OCI-LY7 (cell line): ENCODE measurements at regions not wholly inside any gene's neighbourhood (a gene's known extent, or its start where the extent isn't known, plus 50 kb on each side); places are given as distances from the start of the nearest gene placed in this dataset.

ENCODE experiments used
- BruUV-seq: library from RNA; stranded (reverse); fragments of 400-500 nt; replicated peaks from 2 replicates; lab custom pipeline; 2021; lab: Mats Ljungman, UMichigan
- CTCF ChIA-PET: fragments of 300-600 bp; sonication (Branson Sonifier 250); formaldehyde crosslinking; loops from one replicate; lab custom pipeline; 2022; ENCODE audit warnings: antibody characterized with exemption; ENCODE audit not compliant: unreplicated experiment; lab: Charles Lee
- POLR2A ChIA-PET: fragments of 300-600 bp; sonication (Branson Sonifier 250); formaldehyde crosslinking; loops from one replicate; lab custom pipeline; 2022; ENCODE audit warnings: antibody characterized with exemption; lab: Charles Lee
- DNase-seq: peaks from one replicate; pipeline ENCODE4 v3.0.0-alpha.2; 2015; ENCODE audit warnings: low spot score
- H2AFZ ChIP-seq: fragments of 200-600 bp; sonication (generic), shearing (Covaris generic); 2 replicates; pipeline ENCODE4 v1.6.1; 2014; ENCODE audit warnings: mild to moderate bottlenecking, antibody characterized with exemption, low read length, moderate library complexity
- H3K27ac ChIP-seq: fragments of 200-600 bp; sonication (generic); 2 replicates; pipeline ENCODE4 v1.5.1; 2014; ENCODE audit warnings: mixed run types, low read depth, mild to moderate bottlenecking, moderate library complexity, low read length, inconsistent platforms; ENCODE audit not compliant: poor library complexity, severe bottlenecking
- H3K36me3 ChIP-seq: fragments of 200-600 bp; sonication (generic); 2 replicates; pipeline ENCODE4 v1.6.1; 2014; ENCODE audit warnings: mild to moderate bottlenecking, antibody characterized with exemption, low read length, moderate library complexity, mixed read lengths; ENCODE audit not compliant: insufficient read depth
- H3K4me1 ChIP-seq: fragments of 200-600 bp; sonication (generic); 2 replicates; pipeline ENCODE4 v1.5.1; 2014; ENCODE audit warnings: mild to moderate bottlenecking, low read length; ENCODE audit not compliant: insufficient read depth, poor library complexity, severe bottlenecking
- H3K4me2 ChIP-seq: fragments of 200-600 bp; sonication (generic); 2 replicates; pipeline ENCODE4 v1.6.1; 2014; ENCODE audit warnings: mild to moderate bottlenecking, low read length
- H3K4me3 ChIP-seq: fragments of 200-600 bp; sonication (generic); 2 replicates; pipeline ENCODE4 v1.5.1; 2014; ENCODE audit warnings: mild to moderate bottlenecking, low read depth, low read length; ENCODE audit not compliant: poor library complexity, severe bottlenecking
- H3K79me2 ChIP-seq: fragments of 200-600 bp; sonication (generic); 2 replicates; pipeline ENCODE4 v1.6.1; 2016; ENCODE audit warnings: low read depth, mild to moderate bottlenecking, low read length, moderate library complexity, mixed read lengths; ENCODE audit not compliant: insufficient read depth
- H3K9me2 ChIP-seq: fragments of 200-600 bp; sonication (generic); 2 replicates; pipeline ENCODE4 v1.6.1; 2016; ENCODE audit warnings: mild to moderate bottlenecking, low read length, mixed read lengths; ENCODE audit not compliant: insufficient read depth
- H3K9me3 ChIP-seq: fragments of 200-600 bp; sonication (generic); 2 replicates; pipeline ENCODE4 v1.6.1; 2014; ENCODE audit warnings: mild to moderate bottlenecking, mixed run types, low read length, mixed read lengths
- H4K20me1 ChIP-seq: fragments of 200-600 bp; sonication (generic); 2 replicates; pipeline ENCODE4 v1.6.1; 2014; ENCODE audit warnings: mild to moderate bottlenecking, antibody characterized with exemption, low read length, moderate library complexity, mixed read lengths; ENCODE audit not compliant: insufficient read depth
- EZH2phosphoT487 ChIP-seq: fragments of 200-600 bp; sonication (generic); IDR thresholded peaks from 2 replicates; pipeline ENCODE4 v1.6.1; 2018; ENCODE audit warnings: low read depth, borderline replicate concordance, mild to moderate bottlenecking, mixed run types, antibody characterized with exemption, low read length, moderate library complexity, mixed read lengths
- intact Hi-C: fragments of 100-400 bp; cut with micrococcal nuclease; formaldehyde crosslinking; loops from one replicate; pipeline ENCODE4 v1.10.0; 2022; ENCODE audit not compliant: unreplicated experiment
- TF ChIP-seq, protein P1 (sequence below): fragments of 200-600 bp; sonication (generic); conservative IDR thresholded peaks from 2 replicates; pipeline ENCODE4 v1.5.1; 2014; ENCODE audit warnings: mild to moderate bottlenecking, antibody characterized with exemption, low read length, moderate library complexity, mixed read lengths

DNA sequence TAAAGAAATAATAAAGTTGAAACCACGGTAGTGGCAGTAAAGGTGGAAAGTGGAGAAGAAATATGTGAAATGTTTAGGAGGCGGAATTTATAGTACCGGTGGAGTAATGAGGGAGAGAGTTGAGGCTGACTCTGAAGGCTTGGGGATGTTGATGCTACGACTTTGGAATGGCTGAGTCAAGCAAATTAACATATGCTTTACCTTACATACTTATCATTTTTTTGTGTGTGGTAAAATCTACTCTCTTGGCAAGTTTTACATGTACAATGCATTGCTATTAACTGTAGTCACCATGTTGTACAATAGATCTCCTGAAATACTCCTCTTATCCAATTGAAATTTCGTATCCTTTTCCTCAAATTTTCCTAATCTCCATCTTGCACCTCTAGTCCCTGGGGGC lies 179.0 kb downstream of the TAF11L14 start:
- Histone ChIP-seq H3K9me3 (no peaks in the 10 kb centered on the region), H3K4me3 (no peak overlapping the region), H3K4me1 (no peaks in the 10 kb centered on the region), H2AFZ (no peak overlapping the region), H3K27ac (no peak overlapping the region), H3K36me3 (no peaks in the 10 kb centered on the region), H4K20me1 (no peaks in the 10 kb centered on the region), H3K79me2 (no peaks in the 10 kb centered on the region), H3K4me2 (no peak overlapping the region), H3K9me2 (no peaks in the 10 kb centered on the region)
- CTCF ChIA-PET: no interaction called here
- intact Hi-C loops: no loop called here
- POLR2A ChIA-PET: no interaction called here
- DNase-seq: no peak
- no TSS peak for BruUV-seq
- TF ChIP-seq EZH2phosphoT487: no peak
- TF ChIP-seq, protein P1, sequence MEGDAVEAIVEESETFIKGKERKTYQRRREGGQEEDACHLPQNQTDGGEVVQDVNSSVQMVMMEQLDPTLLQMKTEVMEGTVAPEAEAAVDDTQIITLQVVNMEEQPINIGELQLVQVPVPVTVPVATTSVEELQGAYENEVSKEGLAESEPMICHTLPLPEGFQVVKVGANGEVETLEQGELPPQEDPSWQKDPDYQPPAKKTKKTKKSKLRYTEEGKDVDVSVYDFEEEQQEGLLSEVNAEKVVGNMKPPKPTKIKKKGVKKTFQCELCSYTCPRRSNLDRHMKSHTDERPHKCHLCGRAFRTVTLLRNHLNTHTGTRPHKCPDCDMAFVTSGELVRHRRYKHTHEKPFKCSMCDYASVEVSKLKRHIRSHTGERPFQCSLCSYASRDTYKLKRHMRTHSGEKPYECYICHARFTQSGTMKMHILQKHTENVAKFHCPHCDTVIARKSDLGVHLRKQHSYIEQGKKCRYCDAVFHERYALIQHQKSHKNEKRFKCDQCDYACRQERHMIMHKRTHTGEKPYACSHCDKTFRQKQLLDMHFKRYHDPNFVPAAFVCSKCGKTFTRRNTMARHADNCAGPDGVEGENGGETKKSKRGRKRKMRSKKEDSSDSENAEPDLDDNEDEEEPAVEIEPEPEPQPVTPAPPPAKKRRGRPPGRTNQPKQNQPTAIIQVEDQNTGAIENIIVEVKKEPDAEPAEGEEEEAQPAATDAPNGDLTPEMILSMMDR: no peak

DNA sequence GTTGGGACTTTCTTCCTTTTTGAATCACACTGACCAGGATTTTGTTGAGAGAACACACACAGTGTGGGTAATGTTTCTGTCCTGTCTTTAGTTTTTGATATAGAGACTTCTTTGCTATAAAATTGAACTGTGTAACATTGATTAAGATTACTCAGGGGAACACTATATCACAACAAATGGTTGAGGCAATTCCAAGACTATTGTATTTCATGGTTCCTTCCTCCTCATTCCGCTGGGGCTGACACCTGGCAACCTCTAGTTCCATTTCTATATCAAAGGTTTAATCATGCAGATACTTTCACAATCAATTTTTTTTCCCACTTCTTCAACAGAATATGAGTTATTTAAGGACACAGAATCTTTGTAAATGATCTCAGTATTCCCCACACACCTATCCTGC lies 182.2 kb downstream of the TAF11L14 start:
- H2AFZ ChIP-seq: no peak overlapping the region
- no peak overlapping the region for H3K4me3 ChIP-seq
- no peaks in the 10 kb centered on the region for H3K4me1 ChIP-seq
- no peaks in the 10 kb centered on the region for H3K36me3 ChIP-seq
- no peak overlapping the region for H3K27ac ChIP-seq
- no peaks in the 10 kb centered on the region for H3K9me2 ChIP-seq
- H3K79me2 ChIP-seq: no peaks in the 10 kb centered on the region
- intact Hi-C loops: no loop called here
- CTCF ChIA-PET: no interaction called here
- DNase-seq: no peak
- no peaks in the 10 kb centered on the region for H3K9me3 ChIP-seq
- TF ChIP-seq, protein P1: no peak
- TF ChIP-seq EZH2phosphoT487: no peak
- no peaks in the 10 kb centered on the region for H4K20me1 ChIP-seq
- BruUV-seq: no TSS peak
- POLR2A ChIA-PET: no interaction called here
- no peak overlapping the region for H3K4me2 ChIP-seq

DNA sequence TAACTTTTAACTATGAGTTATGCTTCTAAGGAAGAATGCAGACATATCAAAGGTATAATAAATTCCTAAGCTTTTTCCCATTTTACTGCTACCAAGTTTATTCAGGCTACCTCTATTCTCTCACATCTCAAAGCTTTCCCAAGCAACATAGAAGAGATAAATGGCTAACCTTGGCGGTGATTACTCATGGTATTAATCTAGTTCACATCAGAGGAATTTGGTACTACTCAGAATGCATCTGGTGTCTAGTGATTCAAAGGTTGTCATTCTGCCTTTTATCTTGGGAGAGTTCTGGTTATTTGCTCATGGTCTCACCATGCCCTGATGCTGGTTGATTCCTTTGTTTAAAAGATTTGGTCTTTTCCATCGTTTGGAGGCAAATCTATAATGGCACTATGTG lies 182.7 kb downstream of the TAF11L14 start:
- Histone ChIP-seq H3K4me3 (no peak overlapping the region), H3K79me2 (no peaks in the 10 kb centered on the region), H3K4me1 (no peaks in the 10 kb centered on the region), H2AFZ (no peak overlapping the region), H3K9me3 (no peaks in the 10 kb centered on the region), H3K9me2 (no peaks in the 10 kb centered on the region), H4K20me1 (no peaks in the 10 kb centered on the region), H3K27ac (no peak overlapping the region), H3K4me2 (no peak overlapping the region), H3K36me3 (no peaks in the 10 kb centered on the region)
- no peak for TF ChIP-seq EZH2phosphoT487
- TF ChIP-seq, protein P1: no peak
- CTCF ChIA-PET: no interaction called here
- no peak for DNase-seq
- POLR2A ChIA-PET: no interaction called here
- BruUV-seq: no TSS peak
- intact Hi-C loops: no loop called here
